CD4-positive, alpha-beta T cell treated with Interleukin-17A for 1 hour (primary cell): ENCODE measurements at regions not wholly inside any gene's neighbourhood (a gene's known extent, or its start where the extent isn't known, plus 50 kb on each side); places are given as distances from the start of the nearest gene placed in this dataset.
"Not testable (repeated sequence)": the region's sequence is repeated elsewhere in the genome, so short reads cannot be mapped to it uniquely, and the experiment has no call there.

Source experiments
- DNase-seq: peaks from one replicate; pipeline ENCODE4 v3.0.0-alpha.2; 2020

GRCh38 chr13:91045351-91046034 lies 302.0 kb upstream of the MIR17HG start:
- no peak for DNase-seq

GRCh38 chr13:91046715-91047327 lies 300.7 kb upstream of the MIR17HG start:
- DNase-seq: no peak

- DNase-seq: no peak
Observed at GRCh38 chr13:91050970-91051369, 296.5 kb upstream of the MIR17HG start.

- DNase-seq: no peak
Observed at GRCh38 chr13:91052876-91053275, 294.6 kb upstream of the MIR17HG start.

GRCh38 chr13:91053318-91054065 lies 294.0 kb upstream of the MIR17HG start:
- no peak for DNase-seq

- DNase-seq: no peak
Observed at GRCh38 chr13:91054902-91055301, 292.6 kb upstream of the MIR17HG start.

GRCh38 chr13:91056746-91057145 lies 290.7 kb upstream of the MIR17HG start:
- DNase-seq: no peak

GRCh38 chr13:91057507-91057906 lies 290.0 kb upstream of the MIR17HG start:
- DNase-seq: not testable (repeated sequence)

GRCh38 chr13:91058066-91058465 lies 289.4 kb upstream of the MIR17HG start:
- DNase-seq: no peak

- DNase-seq: no peak
Observed at GRCh38 chr13:91058919-91059318, 288.6 kb upstream of the MIR17HG start.

- DNase-seq: no peak
Observed at GRCh38 chr13:91066745-91067144, 280.7 kb upstream of the MIR17HG start.

- no peak for DNase-seq
Observed at GRCh38 chr13:91072486-91072885, 275.0 kb upstream of the MIR17HG start.

GRCh38 chr13:91074091-91074490 lies 273.4 kb upstream of the MIR17HG start:
- DNase-seq: no peak

GRCh38 chr13:91076830-91077229 lies 270.7 kb upstream of the MIR17HG start:
- DNase-seq: no peak

- DNase-seq: no peak
Observed at GRCh38 chr13:91078093-91078679, 269.3 kb upstream of the MIR17HG start.

- no peak for DNase-seq
Observed at GRCh38 chr13:91079176-91079575, 268.3 kb upstream of the MIR17HG start.

- no peak for DNase-seq
Observed at GRCh38 chr13:91085127-91085526, 262.4 kb upstream of the MIR17HG start.

- DNase-seq: no peak
Observed at GRCh38 chr13:91086936-91087716, 260.4 kb upstream of the MIR17HG start.

- no peak for DNase-seq
Observed at GRCh38 chr13:91097269-91097668, 250.2 kb upstream of the MIR17HG start.

- DNase-seq: no peak
Observed at GRCh38 chr13:91099877-91100276, 247.6 kb upstream of the MIR17HG start.

- DNase-seq: no peak
Observed at GRCh38 chr13:91100944-91101343, 246.5 kb upstream of the MIR17HG start.

- no peak for DNase-seq
Observed at GRCh38 chr13:91101381-91101780, 246.1 kb upstream of the MIR17HG start.

GRCh38 chr13:91105270-91105669 lies 242.2 kb upstream of the MIR17HG start:
- no peak for DNase-seq
